ENCODE measurements at regions not wholly inside any gene's neighbourhood (a gene's known extent, or its start where the extent isn't known, plus 50 kb on each side); places are given as distances from the start of the nearest gene placed in this dataset.

DNA sequence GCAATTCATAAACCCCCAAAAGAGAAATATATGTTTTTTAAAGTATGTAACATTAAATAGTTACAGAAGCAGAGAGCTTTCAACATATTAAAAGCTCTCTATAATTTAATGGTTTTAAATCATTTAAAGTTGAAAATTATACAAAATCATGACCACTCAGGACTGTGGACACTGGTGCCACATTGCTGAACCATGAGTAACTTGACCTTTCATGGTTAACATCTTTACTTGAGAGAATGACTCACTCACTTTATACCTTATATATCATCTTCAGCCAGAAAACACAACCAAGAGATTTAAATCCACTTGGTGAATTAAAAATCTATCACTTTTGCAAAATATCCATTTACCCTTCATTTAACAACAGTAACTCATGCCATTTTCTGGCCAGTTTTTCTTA lies 584.3 kb upstream of the SMIM31 start:
- Histone ChIP-seq H3K27me3 (no peaks in the 10 kb centered on the region), H3K4me3 (no peak overlapping the region), H3K36me3 (replicated peaks in 1 of 2; ENCODE audit: insufficient read depth in 1 of 2, low read depth in 2 of 2) (no peaks in the 10 kb centered on the region), H3K27ac (no peak overlapping the region), H3K4me1 (no peaks in the 10 kb centered on the region), H3K9me3 (no peaks in the 10 kb centered on the region)
- DNase-seq (no peak), ATAC-seq (no peak)
- intact Hi-C loops (cut with DNase I) = no loop called here
- TF ChIP-seq CTCF (IDR thresholded peaks at IDR 0.05) (no peak), POLR2A (IDR thresholded peaks at IDR 0.05) (no peak)

DNA sequence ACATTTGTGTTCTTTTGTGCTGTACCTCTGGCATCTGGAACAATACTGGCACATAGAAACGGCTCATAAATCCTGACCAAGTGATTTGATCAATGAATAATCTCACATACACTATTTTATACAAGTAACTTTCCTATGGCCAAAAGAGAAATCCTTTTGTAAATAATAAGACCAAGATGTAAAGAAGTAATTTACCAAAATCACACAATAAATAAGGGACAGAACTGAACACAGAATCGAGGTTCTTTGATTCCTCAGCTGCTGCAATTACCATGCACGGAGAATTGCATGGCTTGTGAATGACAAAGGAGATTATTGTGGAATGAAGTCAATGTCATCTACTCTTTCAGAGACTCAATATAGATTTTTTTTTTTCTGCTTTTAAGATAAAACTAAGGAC lies 576.8 kb upstream of the SMIM31 start:
- intact Hi-C loops (cut with DNase I) = no loop called here
- ATAC-seq (no peak), DNase-seq (no peak)
- Histone ChIP-seq H3K27me3 (no peaks in the 10 kb centered on the region), H3K9me3 (no peaks in the 10 kb centered on the region), H3K4me1 (no peaks in the 10 kb centered on the region), H3K4me3 (no peak overlapping the region), H3K27ac (no peak overlapping the region), H3K36me3 (replicated peaks in 1 of 2; ENCODE audit: insufficient read depth in 1 of 2, low read depth in 2 of 2) (no peaks in the 10 kb centered on the region)
- no peak for TF ChIP-seq CTCF (IDR thresholded peaks at IDR 0.05)
- 15% methylated on average over 3 of the region's 3 CpGs for WGBS, 2 donors

GRCh38 chr4:164177753-164178152 lies 576.2 kb upstream of the SMIM31 start:
- DNase-seq = no peak
- H3K4me1 ChIP-seq = no peaks in the 10 kb centered on the region
- H3K36me3 ChIP-seq (replicated peaks in 1 of 2; ENCODE audit: insufficient read depth in 1 of 2, low read depth in 2 of 2) = no peaks in the 10 kb centered on the region
- no peaks in the 10 kb centered on the region for H3K9me3 ChIP-seq
- intact Hi-C loops (cut with DNase I) = no loop called here
- WGBS, 2 donors = 0% methylated on average over 1 of the region's 1 CpG
- ATAC-seq = no peak
- no peak overlapping the region for H3K27ac ChIP-seq
- H3K4me3 ChIP-seq = no peak overlapping the region
- no peak for TF ChIP-seq POLR2A (IDR thresholded peaks at IDR 0.05)
- no peak for TF ChIP-seq CTCF (IDR thresholded peaks at IDR 0.05)
- H3K27me3 ChIP-seq = no peaks in the 10 kb centered on the region

DNA sequence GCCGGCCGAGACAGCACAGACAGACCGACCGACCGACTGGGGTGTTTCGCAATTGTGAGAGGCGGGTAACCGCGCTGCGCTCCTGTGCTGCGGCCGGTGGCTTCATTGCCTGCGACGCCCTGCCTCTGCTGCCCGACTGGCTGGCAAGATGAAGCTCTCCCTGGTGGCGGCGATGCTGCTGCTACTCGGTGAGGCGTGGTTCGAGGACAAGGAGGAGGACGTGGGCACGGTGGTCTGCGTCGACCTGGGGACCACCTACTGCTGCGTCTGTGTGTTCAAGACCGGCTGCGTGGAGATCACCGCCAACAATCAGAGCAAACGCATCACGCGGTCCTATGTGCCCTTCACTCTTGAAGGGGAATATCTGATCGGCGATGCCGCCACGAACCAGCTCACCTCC lies 565.7 kb upstream of the SMIM31 start:
- Histone ChIP-seq H3K27ac (no peak overlapping the region), H3K27me3 (no peaks in the 10 kb centered on the region), H3K4me3 (no peak overlapping the region), H3K36me3 (replicated peaks in 1 of 2; ENCODE audit: insufficient read depth in 1 of 2, low read depth in 2 of 2) (no peaks in the 10 kb centered on the region), H3K9me3 (no peaks in the 10 kb centered on the region), H3K4me1 (no peaks in the 10 kb centered on the region)
- ATAC-seq (no peak), DNase-seq (no peak)
- 88 to 90% methylated on average over 23 to 35 of the region's 35 CpGs for WGBS, 2 donors
- intact Hi-C loops (cut with DNase I) = no loop called here
- TF ChIP-seq POLR2A (IDR thresholded peaks at IDR 0.05) = no peak
- no peak for TF ChIP-seq CTCF (IDR thresholded peaks at IDR 0.05)

GRCh38 chr4:164192844-164193243 lies 561.1 kb upstream of the SMIM31 start:
- WGBS, 2 donors = 69% methylated on average over 5 of the region's 5 CpGs
- no peak overlapping the region for H3K27ac ChIP-seq
- no peaks in the 10 kb centered on the region for H3K27me3 ChIP-seq
- no peaks in the 10 kb centered on the region for H3K9me3 ChIP-seq
- TF ChIP-seq CTCF (IDR thresholded peaks at IDR 0.05) = no peak
- no peak for TF ChIP-seq POLR2A (IDR thresholded peaks at IDR 0.05)
- no peaks in the 10 kb centered on the region for H3K4me1 ChIP-seq
- intact Hi-C loops (cut with DNase I) = no loop called here
- no peak overlapping the region for H3K4me3 ChIP-seq
- H3K36me3 ChIP-seq (replicated peaks in 1 of 2; ENCODE audit: insufficient read depth in 1 of 2, low read depth in 2 of 2) = no peaks in the 10 kb centered on the region
- DNase-seq = no peak
- no peak for ATAC-seq

Measured in body of pancreas (tissue), 4 donors.